ENCODE measurements at regions not wholly inside any gene's neighbourhood (a gene's known extent, or its start where the extent isn't known, plus 50 kb on each side); places are given as distances from the start of the nearest gene placed in this dataset.

GRCh38 chr4:96099031-96099430, 259.1 kb downstream of the PDHA2 start:
- POLR2A ChIA-PET (ENCODE audit: unreplicated experiment): no interaction called here

More at GRCh38 chr4:96099031-96099430, 259.1 kb downstream of the PDHA2 start:
- Histone ChIP-seq H2BK120ac (ENCODE audit: low read depth, low read length) (no peak overlapping the region), H2BK20ac (ENCODE audit: low read depth, low read length) (no peak overlapping the region), H2AK9ac (replicated peaks; ENCODE audit: low read depth, low read length, poor library complexity) (no peak overlapping the region), H3K56ac (ENCODE audit: extremely low read depth, insufficient read depth, low read length) (no peak overlapping the region), H4K8ac (ENCODE audit: low read depth in 2 of 2, low read length in 2 of 2) (no peak overlapping the region), H2BK15ac (ENCODE audit: low read depth, low read length) (no peak overlapping the region), H3K23ac (ENCODE audit: low read depth, low read length) (no peak overlapping the region), H3K27ac (ENCODE audit: insufficient read depth, low read length) (no peak overlapping the region), H2AFZ (replicated peaks; ENCODE audit: low read length, poor library complexity) (no peak overlapping the region), H3K4ac (ENCODE audit: low read depth, low read length) (no peak overlapping the region), H3K79me1 (ENCODE audit: low read depth in 1 of 2, low read length in 2 of 2) (no peaks in the 10 kb centered on the region), H3K9me3 (ENCODE audit: control insufficient read depth, insufficient read depth, low read length) (0 out of 2 replicates have a peak, but pooled peaks cover 2% of the 10 kb centered on the region), H4K91ac (ENCODE audit: insufficient read depth, low read depth, low read length) (no peak overlapping the region), H3K27me3 (ENCODE audit: control insufficient read depth, insufficient read depth, low read length) (no peaks in the 10 kb centered on the region), H2AK5ac (ENCODE audit: low read depth, low read length) (no peak overlapping the region), H4K20me1 (ENCODE audit: insufficient read depth, low read length) (no peaks in the 10 kb centered on the region), H3K14ac (replicated peaks; ENCODE audit: low read depth, low read length) (no peak overlapping the region), H3K4me2 (ENCODE audit: low read depth, low read length) (no peak overlapping the region), H3K4me1 (ENCODE audit: control insufficient read depth, insufficient read depth, low read length) (no peaks in the 10 kb centered on the region), H4K5ac (ENCODE audit: low read depth, low read length) (no peak overlapping the region), H3K18ac (ENCODE audit: low read depth, low read length) (no peak overlapping the region), H3K36me3 (ENCODE audit: control insufficient read depth, insufficient read depth, low read length) (no peaks in the 10 kb centered on the region), H3K4me3 (ENCODE audit: insufficient read depth, low read depth, low read length) (no peak overlapping the region), H2BK5ac (ENCODE audit: low read depth, low read length, poor library complexity, severe bottlenecking) (no peak overlapping the region), H3K9ac (ENCODE audit: low read depth, low read length) (no peak overlapping the region), H3K9me1 (ENCODE audit: insufficient read depth, low read length) (no peaks in the 10 kb centered on the region)
- WGBS, 2 experiments (ENCODE audit: extremely low coverage in 2 of 2, insufficient read length in 1 of 2): no CpG with 5 or more reads among the region's 1 CpG
- CTCF ChIA-PET: no interaction called here
- in situ Hi-C loops (cut with MboI; ENCODE audit: low sequenced_read_pairs): no loop called here
- BruUV-seq (replicated peaks): no TSS peak
- ATAC-seq (ENCODE audit: low read depth) (no peak), DNase-seq (no peak)
- dilution Hi-C loops (cut with HindIII; ENCODE audit: low sequenced_read_pairs, unreplicated experiment): no loop called here
- TF ChIP-seq RAD21 (IDR thresholded peaks at IDR 0.05; ENCODE audit: low read length) (no peak), CTCF (conservative IDR thresholded peaks at IDR 0.05; ENCODE audit: low read depth, low read length) (no peak)
- intact Hi-C loops (cut with micrococcal nuclease): no loop called here
